ENCODE measurements at regions not wholly inside any gene's neighbourhood (a gene's known extent, or its start where the extent isn't known, plus 50 kb on each side); places are given as distances from the start of the nearest gene placed in this dataset.
"Not testable (repeated sequence)": the region's sequence is repeated elsewhere in the genome, so short reads cannot be mapped to it uniquely, and the experiment has no call there.

DNA sequence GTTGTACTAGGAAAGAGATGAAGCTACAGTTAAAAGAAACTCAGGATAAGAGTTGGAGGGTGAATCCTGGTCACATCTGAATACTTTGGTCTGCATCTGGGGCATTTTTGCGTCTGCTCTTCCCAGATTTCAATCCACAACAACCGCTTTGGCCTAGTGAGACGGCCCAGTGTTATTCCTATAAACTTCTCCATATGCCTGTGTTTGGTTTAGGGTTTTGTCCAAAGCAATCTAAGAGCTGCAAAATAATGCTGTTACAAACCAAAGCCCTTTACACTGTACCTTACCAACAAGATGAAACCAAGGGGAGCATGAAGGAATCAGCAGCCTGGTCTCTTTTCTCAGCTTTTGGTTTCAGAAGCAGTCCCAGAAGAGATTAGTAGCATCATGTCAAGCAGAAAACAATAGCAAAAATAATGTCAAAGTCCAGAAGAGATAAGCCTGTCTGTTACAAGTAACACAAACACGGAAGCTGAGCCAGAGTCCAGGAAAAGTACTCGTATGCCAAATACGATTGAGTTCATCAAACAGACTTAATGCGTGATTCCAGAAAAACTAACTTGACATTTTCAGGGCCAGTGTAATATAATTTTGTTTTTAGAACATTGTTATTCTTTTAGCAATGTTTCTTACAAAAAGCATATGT is 379.9 kb upstream of the ACO1 start:
- DNase-seq, result no peak

DNA sequence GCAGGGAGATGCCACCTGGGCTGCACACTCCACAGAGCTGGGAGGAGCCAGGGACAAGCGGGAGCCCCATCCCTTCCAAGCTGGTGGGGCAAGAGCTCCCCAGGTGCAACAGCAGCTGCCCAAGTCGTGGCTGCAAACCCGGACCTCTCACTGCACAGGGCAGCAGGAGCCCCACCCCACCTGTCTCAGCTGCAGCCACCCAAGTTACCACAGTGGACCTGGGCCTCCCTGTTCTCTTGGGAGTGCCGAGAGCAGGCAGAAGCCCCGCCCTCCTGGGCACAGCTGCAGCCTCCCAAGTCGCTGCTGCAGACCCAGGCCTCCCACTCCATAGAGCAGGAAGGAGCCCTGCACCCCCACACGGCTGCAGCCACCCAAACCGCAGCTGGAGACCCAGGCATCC is 374.1 kb upstream of the ACO1 start:
- DNase-seq, result no peak

GRCh38 chr9:32011049-32011448 is 373.4 kb upstream of the ACO1 start:
- no peak for DNase-seq

DNA sequence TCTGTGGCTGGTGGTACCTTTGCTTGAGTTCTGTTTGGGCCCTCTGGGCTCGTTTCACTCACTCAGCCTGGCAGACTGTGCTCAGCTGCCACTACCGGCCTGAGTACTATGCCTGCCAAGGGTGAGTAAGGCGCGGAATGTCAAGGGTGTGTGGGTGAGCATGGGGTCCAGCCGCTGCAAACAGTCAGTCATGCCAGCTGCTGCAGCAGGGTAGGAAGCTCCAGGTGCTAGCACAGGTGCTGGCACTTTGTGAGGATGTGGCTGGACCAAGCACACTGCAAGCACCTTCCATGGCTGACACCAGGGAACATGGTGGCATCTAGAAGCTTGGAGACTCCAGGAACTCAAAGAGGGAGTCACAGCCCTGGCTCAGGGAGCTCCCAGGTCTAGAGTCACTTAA is 368.6 kb upstream of the ACO1 start:
- DNase-seq, result no peak

- DNase-seq, result no peak
These were observed 338.9 kb upstream of the ACO1 start for GRCh38 chr9:32045513-32045912.

DNA sequence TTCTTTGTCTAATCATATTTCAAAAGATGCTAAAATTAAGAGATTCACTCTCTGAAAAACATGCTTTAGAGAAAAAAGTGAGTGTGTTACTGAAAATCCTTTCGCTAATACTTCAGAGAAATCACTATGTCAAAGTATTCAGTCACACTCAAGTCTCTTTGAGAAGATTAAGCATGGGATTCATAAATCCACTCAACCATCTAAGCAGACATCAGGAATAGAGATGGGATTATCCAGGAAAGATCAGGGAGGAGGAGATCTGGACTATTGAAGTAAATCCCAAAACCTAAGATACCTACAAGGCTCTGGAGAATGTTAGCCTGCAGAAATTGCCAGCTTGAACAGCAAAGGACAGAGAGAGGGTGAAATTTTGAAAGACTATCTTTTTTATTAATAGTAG is 317.2 kb upstream of the ACO1 start:
- DNase-seq, result no peak

DNA sequence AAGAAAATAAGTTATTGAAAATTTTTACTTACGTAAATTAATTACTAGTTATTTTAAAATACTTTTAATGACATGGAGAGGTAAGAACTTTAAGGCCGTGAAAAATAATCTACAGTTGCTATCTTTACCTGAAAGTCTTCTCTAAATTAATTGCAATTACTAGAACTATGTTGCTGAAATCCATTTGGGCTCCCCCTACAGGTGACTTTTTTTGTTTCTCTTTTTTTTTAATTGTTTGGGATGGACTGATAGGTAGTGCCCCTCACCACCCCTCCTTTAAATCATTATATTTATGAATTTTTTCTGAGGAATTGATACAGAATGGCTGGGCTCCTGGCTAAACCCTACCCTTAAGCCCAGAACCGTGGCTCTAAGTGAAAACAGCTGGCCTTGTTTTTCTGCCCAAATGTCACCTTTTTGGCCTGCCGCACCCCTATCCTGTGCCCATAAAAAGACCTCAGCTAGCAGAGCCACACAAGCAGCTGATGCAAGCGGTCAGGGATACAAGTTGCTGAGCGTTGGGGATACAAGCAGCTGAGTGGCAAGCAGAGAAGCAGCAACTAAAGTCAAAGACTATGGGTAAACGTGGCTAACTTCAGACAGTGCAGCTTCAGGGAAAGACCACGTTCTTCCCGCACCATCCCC is 315.2 kb upstream of the ACO1 start:
- no peak for DNase-seq

- no peak for DNase-seq
These were observed 314.5 kb upstream of the ACO1 start for GRCh38 chr9:32069969-32070368.

DNA sequence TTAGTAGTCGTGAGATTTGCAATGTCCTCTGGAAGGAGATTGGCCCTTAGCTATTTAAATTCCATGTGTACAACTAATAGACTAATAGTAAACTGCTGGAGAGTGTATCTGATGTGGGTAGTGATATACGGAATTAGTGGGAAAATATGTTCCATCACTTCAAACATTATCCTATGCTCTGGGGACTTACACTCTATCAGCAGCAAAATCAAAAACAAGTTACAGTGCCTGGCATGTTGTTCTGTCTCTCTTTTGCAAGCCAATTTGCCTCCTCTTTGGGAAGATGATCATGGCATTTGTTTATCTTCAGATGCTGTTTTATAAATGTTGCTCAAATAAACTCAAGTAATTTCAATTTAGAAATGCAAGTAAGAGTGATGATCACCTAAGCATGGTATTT is 311.9 kb upstream of the ACO1 start:
- no peak for DNase-seq

DNA sequence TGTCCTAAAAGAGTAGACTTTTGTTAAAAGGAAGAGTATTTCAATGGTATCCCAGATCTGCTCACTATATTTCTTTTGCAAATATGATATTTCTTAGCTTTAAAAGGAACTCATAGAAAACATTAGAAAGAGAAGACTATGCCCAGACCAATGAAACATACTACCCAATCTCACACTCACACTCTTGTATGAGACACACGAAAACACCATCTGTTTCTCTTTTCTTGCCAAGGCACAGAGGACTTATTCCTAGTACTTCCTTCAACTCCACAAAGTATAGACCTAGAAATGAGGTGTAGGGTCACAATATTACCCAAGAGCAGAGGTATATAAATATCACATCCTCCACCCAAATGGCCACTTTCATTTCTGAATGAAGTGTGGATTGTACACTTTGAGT is 292.4 kb upstream of the ACO1 start:
- DNase-seq, result no peak

DNA sequence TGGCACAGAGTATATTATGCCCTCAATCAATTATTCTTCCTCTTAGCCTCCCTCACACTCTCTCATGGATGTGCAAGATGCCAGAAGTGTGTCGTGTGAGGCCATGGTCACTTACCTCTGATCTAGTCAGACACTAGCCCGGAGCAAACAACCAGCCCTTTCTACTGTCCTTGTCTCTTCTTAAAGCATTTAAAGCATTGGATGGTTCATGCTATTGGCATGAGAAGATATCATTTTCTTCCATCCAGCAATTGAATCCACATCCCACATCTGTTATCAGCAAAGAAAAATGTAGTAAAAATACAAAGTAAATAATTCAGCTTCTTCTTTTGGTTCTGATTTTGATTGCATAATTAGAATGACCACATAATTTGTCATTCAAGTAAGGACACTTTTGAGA is 267.2 kb upstream of the ACO1 start:
- no peak for DNase-seq

DNA sequence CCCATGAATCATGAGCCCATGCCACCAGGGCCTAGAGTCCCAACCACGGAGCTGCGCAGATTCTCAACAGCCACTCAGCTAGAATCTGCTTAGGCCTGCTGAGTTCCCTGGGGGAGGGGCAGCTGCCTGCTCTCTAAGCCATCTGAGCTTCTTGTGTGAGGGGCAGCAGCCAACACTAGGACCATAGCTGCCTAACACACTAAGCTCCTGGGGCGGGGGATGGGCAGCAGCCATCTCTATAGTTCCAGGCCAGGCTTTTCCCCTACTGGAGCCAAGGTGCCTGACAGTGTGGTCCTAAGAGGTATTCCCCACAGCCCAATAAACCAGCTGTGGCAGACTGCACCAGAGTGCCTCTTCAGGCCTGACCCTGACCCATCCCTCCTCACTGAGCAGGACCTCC is 255.9 kb upstream of the ACO1 start:
- no peak for DNase-seq

- not testable (repeated sequence) for DNase-seq
These were observed 253.7 kb upstream of the ACO1 start for GRCh38 chr9:32130709-32131108.

DNA sequence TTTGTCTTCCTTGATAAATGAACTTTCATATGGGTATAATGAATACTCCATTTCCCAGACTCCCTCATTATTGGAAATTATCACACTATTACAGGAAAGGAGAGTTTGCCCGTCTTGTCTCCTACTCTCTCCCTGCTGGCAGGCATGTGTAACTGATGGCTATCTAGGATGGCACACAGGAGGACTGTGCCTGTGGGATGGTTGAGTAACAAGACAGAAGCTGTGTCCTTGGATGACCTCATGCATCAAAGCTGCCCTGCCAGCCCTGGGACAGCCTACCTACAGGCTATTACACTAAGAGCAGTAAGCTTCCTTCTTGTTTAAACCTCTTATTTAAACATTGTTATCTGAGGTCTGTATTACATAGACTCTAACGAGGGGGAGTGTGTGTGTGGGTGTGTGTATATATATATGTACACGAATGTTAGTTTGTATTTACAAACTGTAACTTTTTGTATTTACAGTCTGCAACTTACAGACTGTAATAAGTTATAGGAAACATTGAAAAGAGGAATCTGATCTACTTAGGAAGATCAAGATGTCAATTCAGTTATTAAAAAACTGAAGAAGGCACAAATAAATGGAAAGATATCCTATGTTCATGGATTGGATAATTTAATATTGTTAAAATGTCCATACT is 247.6 kb upstream of the ACO1 start:
- DNase-seq, result no peak

DNA sequence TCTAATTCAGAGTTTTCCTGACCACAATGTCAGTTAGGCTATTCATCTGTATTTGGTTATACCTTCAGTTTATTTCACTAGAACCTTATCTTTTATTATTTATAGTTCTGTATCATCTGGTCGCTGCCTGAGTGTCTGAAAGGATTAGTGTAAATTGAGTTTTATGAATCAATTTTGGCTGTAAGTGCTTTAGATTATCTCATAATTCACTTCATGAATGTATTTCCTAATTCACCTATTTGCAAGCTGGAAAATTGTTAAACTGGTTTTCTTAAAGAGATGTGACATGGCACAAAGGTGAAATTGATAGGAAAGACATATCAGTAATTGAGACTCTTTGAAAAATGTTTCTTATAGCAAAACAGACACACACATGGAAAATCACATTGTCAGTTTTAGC is 242.4 kb upstream of the ACO1 start:
- no peak for DNase-seq

GRCh38 chr9:32148553-32148952 is 235.9 kb upstream of the ACO1 start:
- not testable (repeated sequence) for DNase-seq

DNA sequence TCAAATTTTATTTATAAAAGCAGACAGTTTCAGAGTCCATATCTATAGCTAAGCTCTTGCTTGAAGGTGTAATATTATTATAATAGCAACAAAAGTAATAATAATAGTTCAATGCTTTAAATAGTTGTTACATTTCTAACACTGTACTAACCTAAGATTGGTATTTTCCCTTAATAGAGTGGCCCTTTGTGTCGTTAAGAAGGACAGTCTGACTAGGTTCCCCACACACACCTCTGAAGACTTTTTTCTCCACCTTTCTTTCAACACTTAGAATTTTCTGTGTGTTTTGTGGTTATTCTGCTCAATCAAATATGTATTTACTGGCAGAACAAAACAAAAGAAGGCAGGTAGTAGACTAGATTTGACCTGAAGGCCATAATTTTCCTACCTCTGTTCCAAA is 223.2 kb upstream of the ACO1 start:
- no peak for DNase-seq

GRCh38 chr9:32161720-32162119 is 222.7 kb upstream of the ACO1 start:
- DNase-seq, result no peak

- DNase-seq, result not testable (repeated sequence)
These were observed 218.1 kb upstream of the ACO1 start for GRCh38 chr9:32166316-32166715.

GRCh38 chr9:32171339-32171738 is 213.1 kb upstream of the ACO1 start:
- no peak for DNase-seq

DNA sequence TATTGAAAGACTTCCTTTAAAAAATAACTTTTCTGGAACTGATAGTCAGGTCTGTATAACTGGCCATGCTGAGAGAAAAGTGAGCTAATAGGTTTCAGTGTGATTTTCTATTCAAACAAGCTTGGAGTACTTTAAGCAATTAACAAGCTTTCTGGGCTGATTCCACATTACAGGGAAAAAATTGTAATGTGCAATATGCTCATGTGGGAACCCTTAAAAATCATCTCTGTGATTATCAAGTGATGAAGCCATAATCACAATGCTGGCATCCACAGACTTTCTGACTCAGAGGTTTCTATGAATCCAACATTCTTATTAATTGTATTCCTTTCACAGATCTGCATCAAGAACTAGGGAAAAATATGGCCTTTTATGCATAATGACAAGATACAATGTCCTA is 212.2 kb upstream of the ACO1 start:
- no peak for DNase-seq

- DNase-seq, result no peak
These were observed 207.0 kb upstream of the ACO1 start for GRCh38 chr9:32177396-32177795.

DNA sequence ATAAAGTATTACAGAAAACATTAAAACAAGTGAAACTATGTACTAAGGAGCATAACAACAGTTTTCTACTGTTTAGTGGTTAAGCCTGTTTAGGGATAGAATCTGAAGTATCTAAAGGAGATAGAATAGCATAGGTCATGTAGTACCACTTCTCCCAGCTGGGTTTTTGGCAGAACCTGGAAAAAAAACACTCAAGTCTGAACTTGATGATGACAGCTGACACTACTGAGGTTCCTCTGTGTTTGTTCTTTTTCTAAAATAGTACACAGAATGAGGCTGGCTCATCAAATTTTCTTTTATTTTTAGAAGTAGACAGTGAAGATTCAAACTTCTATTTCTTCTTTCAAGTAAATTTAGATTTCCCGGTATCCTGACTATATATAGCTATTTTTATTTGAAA is 203.8 kb upstream of the ACO1 start:
- DNase-seq, result no peak

DNA sequence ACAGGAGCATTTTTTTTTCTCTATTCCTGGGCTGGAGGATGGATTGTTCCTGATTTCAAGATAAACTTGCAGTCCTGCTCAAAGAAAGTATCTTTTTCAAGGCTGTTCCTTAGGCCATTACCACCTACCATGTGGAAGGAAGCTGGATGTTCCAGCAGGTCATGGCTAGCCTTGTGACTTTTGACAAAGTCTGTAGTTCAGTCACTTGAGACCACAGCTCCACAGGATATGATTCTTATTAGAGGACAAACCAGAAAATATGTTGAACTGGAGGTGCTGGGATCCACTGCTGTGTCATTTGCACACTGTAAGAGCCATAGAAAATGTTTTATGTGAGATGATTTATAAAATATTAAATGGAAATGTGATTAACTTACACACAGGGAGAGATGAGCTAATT is 184.2 kb upstream of the ACO1 start:
- DNase-seq, result no peak

DNA sequence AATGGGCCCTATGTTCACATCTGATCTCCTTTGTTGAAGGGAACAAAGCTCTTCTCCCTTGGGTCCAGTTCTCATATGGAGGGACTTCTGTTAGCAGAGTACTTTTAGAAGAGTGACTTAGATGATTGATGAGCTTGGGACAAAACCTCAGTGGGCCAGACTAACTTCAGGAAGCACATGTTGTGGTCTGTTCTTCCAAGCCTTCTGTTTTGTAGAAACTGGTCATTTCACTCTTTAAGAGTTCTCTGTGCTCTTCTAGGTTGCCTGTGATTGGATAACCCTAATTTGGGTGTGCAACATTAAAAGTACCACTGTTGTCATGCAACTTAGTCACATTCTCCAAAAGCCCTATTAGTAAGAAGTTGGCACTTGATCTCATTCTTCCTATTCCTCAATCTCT is 183.5 kb upstream of the ACO1 start:
- DNase-seq, result no peak

Measured in activated CD4-positive, CD25-positive, alpha-beta regulatory T cell treated with anti-CD3 and anti-CD28 coated beads, Interleukin-2, amount 50 U/mL, for 72 hours (primary cell).